Stimulated activated CD4-positive, alpha-beta T cell treated with anti-CD3 and anti-CD28 coated beads, Interleukin-12 subunit alpha, Interleukin-12 subunit beta, amount 100 ng/mL, for 48 hours (primary cell): ENCODE measurements at regions not wholly inside any gene's neighbourhood (a gene's known extent, or its start where the extent isn't known, plus 50 kb on each side); places are given as distances from the start of the nearest gene placed in this dataset.
A peak's percentile ranks its signal among the peaks of the same experiment; 100 is the strongest.
"Not testable (repeated sequence)": the region's sequence is repeated elsewhere in the genome, so short reads cannot be mapped to it uniquely, and the experiment has no call there.

Source experiments
- DNase-seq, 3 donors: peaks; one replicate each; pipeline ENCODE4 v3.0.0-alpha.2; 2020; ENCODE audit warnings: low read depth in 2 of 3, low spot score in 1 of 3

DNA sequence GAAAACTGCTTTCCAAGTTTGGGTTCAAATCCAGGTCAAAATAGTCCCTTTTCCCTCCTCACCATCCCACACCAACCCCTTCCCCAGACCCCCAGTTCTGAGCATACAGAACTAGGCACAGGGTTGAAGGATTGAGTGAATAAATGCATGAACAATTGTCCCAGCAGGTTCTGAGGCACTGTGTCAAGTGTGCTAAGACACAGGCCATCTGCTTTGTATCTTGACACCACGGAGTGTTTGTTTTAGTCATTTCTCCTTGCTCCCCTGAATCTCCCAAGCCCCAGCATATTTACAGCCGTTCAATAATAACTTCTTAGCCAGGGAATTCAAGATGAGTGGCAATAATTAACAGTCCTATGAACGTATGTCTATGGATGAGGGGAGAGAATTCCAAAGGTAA lies 102.8 kb upstream of the JARID2 start:
- no peak for DNase-seq

DNA sequence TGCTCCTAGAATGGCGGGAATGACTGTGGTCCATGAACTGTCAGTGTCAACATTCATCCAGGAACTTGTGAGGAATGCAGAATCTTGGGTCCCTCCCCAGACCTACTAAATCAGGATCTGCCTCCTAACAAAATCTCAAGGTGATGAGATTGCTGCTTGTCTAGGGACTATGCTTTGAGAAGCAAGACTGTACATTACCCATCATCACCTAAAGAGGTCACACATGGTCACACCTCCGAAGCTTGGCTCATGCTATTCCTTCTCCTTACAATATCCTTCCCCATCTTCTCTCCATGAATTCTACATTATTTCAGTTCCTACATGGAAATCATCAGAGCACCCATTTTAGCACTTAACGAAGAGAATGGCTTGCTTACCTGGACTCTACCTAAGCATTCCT lies 102.3 kb upstream of the JARID2 start:
- DNase-seq = no peak

DNA sequence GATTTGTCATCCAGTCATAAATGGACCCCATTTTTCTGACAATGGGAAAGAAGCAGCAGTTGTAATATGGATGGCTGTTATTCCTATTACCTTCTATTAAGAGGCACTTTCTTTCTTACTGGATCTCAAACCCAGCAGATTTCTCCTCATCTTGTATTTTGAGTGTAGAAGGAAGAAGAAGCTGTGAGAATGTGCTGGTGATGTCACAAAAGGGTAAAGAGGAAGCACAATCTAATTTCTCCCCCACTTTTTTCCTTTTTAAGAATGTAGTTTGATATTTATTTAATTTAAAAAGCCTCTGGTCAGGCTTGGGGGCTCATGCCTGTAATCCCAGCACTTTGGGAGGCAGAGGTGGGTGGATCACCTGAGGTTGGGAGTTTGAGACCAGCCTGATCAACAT lies 100.0 kb upstream of the JARID2 start:
- DNase-seq = no peak

DNA sequence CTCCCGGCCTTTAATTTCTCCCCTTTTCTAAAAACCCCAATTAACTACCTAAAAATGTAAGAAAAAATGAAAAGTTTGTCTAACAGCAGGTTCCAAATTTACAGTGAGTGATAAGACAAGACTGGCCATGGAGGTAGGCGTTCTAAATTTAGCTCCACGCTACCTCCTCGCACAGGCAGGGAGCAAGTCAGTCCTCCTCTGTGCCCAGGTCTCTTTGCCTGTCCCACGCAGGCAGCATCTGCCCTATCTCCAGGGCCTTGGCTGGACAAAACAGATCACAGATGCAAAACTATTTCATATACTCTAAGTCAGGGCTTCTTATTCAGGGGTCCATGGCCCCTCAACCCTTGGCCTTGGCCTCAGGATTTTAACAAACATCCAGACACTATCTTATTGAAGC lies 98.0 kb upstream of the JARID2 start:
- no peak for DNase-seq

DNA sequence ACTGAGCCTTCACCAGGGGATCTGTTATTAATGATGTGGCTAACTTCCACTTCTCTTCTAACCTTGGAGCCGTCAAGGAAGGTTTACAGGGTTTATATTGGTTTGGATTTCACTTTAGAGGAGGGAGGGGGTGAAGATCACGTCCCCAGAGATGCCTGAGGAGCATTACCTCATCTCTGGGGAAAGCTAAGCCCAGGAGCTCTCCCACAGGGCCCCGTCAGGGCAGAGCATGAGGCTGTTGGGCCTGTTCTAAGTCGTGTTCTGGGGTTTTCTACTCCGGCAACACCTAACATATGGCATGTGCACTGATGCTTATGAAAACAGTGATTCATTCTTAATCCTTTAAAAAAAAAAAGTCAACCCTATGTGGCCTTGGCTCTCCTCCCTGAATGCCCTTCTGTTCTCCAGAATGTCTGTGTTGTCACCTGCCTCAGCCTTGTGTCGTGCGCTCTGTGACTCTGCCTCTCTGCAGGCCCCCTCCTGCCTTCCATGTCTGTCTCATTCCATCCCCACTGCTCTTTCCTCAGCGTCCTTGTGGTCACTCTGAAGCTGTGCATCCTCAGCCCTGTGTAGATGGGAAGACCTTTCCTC lies 97.4 kb upstream of the JARID2 start:
- DNase-seq = no peak

DNA sequence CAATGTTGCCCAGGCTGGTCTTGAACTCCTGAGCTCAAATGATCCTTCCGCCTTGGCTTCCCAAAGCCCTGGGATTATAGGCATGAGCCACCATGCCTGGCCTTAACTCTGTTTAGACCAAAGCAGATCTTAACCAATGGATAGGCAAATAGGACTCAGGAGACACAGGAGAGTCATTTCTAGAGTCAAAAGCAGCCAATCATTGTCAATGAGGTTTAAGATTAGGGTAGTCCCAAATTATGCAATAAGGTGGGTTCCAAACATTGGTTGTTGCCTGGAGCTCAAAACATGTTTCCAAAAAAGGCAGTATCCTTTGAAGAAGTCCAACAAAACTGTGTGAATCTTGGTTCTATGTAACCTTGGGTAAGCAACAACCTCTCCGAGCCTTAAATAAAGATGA lies 95.7 kb upstream of the JARID2 start:
- no peak for DNase-seq

DNA sequence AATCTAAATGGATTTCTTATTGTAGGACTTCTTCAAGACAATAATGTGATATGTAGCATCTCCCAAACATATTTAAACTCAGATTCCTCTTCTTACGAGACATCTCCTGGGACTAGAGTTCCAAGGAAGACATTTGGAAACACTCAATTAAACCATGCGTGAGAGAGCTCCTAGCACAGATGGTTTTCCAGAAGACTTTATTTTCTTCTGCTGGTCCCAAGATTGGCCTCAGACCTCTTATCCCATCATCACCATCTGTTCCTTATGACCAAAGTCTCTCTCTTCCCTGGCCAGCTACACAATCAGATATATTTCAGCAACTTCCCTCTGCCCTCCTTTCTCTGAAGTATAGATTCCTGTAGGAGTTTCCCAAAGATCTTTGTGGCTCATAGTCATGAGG lies 93.2 kb upstream of the JARID2 start:
- no peak for DNase-seq

DNA sequence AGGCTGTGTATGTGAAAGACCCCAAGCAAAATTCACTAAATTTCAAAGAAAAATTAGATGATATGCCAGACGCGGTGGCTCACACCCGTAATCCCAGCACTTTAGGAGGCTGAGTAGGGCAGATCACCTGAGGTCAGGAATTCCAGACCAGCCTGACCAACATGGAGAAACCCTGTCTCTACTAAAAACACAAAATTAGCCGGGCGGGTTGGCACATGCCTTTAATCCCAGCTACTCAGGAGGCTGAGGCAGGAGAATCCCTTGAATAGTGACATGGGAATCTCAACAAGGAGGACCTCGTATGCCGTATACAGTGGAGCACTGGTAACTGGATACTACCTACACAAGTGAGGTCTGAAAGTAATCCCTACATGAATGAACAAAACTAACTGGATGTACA lies 92.7 kb upstream of the JARID2 start:
- DNase-seq = no peak

DNA sequence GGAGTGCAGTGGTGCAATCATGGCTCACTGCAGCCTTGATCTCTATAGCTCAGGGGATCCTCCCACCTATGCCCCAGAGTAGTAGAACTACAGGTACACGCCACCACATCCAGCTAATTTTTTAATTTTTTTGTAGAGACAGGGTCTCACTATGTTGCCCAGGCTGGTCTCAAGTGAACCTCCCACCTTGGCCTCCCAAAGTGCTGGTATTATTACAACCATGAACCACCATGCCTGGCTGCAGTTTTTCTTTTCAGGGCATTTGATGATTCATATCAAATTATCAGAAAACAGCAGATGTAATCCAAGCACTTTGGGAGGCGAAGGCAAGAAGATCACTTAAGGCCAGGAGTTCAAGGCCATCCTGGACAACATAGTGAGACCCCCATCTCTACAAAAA lies 88.4 kb upstream of the JARID2 start:
- DNase-seq = no peak

DNA sequence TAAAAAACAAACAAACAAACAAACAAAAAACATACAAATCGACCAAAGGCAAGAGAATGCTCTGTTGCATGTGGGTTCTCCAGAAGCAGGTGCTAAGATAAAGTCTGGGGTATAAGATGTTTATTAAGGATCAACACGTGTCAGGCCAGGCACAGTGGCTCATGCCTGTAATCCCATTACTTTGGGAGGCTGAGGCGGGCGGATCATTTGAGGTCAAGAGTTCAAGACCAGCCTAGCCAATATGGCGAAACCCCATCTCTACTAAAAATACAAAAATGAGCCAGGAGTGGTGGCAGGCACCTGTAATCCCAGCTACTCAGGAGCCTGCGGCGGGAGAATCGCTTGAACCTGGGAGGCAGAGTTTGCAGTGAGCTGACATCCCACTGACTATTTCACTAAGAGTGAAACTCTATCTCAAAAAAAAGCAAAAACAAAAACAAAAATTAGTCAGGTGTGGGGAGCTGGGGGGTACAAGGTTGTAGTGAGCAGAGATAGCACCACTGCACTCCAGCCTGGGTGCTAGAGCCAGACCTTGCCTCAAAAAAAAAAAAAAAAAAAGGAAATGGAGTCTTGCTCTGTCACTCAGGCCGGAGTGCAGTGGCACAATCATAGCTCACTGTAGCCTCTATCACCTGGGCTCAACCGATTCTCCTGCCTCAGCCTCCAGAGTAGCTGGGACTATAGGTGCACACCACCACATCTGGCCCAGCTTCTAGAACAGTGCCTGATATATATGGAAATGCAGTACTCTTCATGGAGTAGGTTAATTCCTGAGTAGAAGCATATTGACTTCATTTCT lies 86.8 kb upstream of the JARID2 start:
- no peak for DNase-seq

DNA sequence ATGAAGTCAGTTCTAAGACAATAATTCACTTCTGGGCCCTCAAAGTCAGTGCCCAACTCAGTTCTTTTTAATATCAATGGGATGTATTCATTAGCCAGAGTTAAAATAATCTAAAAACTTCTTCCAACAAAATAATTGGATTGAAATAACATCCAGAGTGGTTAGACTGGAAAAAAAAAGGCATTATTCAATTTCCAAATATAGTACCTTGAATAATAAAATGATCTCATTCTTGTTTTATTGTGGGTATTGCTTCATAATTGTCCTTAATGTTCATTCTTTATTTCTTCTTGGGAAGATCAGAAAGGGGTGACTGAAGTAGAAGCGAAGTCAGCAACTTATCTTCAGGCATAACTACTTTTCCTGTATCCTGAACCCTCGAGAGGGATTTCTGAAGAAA lies 85.1 kb upstream of the JARID2 start:
- DNase-seq = no peak

DNA sequence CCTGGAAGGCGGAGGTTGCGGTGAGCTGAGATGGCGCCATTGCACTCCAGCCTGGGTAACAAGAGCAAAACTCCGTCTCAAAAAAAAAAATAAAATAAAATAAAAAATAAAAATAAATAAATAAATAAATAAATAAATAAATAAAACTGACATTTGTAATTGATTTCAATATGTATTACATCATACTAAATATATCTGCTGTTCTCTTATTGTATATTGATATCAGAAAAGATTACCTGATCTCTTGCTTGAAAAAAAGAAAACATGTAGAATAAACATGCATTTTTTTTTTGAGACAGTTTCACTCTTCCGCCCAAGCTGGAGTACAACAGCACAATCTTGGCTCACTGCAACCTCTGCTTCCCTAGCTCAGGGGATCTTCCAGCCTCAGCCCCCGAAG lies 81.0 kb upstream of the JARID2 start:
- DNase-seq = not testable (repeated sequence)

DNA sequence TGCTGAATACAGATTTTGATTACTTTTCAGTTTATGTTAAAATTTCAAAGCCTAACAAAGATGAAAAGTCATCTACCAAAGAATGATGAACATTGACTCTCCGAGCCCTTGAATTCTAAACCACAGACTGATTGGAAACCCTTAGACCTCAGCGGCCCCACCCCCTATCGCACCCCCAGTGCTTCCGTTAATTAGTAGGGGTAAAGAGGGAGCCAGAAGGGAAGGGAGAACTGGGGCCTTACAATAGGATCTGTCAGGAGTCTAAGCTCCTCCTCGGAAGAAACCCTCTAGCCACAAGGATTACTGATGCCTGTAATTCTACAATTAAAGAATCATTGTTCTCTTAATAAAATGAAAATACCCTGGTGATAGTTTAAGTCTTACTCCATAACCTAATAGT lies 79.7 kb upstream of the JARID2 start:
- no peak for DNase-seq

DNA sequence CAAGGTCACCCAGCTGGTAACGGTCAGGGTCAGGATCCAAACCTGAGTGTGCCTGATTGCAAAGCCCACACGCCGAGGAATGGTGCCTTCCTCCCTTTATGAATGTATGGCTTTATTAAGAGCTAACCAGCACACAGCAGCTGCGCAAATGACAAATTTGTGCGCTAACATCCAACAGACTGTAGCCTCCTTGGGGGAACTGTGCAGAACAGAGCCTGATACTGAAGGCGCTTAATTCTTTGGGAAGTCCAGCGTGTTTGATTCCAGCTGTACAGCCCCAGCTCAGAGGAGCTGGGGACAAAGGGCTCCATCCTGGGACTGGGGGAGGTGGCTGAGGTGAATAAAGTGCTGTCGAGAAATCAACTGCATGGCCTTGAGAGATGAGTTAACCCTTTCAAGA lies 75.7 kb upstream of the JARID2 start:
- DNase-seq = no peak

DNA sequence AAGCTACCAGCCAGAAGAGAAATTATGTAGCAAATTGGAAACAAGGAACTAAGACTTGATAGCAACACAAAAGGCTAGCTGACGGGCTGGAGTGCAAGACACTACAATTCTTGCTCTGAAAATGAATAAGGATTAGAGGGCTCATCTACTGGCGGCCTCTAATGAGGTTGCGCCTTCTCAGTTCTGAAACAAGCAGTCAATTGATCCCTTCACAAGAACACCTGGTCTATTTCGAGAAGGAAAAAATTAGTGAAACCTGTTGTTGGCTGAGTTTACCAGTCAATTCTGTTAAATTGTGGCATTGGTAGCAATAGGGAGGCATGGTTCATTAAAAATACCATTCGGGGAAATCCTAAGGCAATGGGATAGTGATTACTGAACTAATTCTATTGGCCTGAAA lies 74.8 kb upstream of the JARID2 start:
- DNase-seq = no peak

DNA sequence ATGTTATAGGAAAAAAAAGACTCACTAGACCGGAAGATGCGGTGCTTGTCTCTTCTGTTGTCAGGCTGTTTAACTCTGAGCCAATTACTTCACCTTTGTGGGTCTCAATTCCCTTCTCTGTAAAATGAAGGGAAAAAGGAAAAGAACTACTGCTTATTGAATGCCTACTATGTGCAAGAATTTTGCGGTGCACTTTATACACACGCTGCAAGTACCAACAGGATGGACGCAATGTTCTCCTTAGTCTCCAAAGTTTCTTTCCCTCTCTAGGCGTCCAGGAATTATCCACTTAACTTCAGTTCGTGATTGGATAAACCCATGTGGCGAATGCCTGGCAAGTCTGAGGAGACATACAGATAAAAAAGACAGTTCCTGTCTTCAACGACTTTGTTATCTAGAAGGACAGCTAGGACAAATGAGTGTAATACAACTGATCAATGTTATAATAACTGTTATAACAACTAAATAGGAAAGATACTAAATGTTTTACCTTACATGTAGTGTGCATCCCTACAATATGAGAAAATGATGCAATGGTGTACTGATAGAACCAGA lies 69.0 kb upstream of the JARID2 start:
- DNase-seq = no peak

DNA sequence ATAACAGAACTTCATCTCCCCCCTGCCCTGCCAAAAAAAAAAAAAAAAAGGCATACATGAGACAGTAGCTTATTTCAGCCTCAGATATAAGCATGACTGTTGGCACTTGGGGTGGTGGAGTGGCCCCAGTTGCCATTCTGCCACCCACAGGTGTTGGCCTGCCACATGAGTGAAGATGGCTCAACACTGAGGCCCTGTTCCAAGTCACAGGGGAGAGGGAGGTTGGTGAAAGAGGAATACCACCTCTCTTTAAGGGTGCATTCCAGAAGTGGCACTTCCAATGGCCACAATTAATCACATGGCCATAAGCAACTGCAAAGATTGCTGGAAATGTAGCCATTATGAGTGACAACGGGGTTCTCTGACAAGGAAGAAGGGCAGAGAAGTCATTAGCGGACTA lies 61.9 kb upstream of the JARID2 start:
- peak in 2 of 3 donors; percentile 28 to 43 for DNase-seq

DNA sequence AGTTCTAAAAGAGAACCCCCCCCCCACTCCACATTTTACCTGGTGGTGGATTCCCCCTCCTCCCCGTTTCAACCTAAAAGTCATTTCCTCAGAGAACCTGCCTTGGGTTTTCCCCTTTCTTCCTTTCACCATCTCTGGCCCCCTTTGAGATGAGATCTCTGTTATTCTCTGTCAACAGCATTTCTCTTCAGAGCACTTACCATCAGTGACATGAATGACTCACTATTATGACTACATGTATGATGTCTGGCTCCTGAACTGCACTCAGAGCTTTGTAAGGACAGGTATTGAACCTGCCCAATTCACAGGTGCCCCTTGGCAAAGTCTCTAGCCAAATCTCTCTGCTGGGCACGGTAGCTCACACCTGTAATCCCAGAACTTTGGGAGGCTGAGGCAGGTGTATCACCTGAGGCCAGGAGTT lies 61.4 kb upstream of the JARID2 start:
- DNase-seq = peak in 1 of 3 donors; percentile 21

DNA sequence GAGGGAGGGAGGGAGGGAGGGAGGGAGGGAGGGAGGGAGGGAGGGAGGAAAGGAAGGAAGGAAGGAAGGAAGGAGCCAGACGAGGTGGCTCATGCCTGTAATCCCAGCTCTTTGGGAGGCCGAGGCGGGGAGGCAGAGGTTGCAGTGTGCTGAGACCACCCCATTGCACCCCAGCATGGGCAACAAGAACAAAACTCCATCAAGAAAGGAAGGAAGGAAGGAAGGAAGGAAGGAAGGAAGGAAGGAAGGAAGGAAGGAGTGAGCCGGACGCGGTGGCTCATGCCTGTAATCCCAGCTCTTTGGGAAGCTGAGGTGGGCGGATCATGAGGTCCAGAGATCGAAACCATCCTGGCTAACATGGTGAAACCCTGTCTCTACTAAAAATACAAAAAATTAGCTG lies 60.8 kb upstream of the JARID2 start:
- not testable (repeated sequence) for DNase-seq

DNA sequence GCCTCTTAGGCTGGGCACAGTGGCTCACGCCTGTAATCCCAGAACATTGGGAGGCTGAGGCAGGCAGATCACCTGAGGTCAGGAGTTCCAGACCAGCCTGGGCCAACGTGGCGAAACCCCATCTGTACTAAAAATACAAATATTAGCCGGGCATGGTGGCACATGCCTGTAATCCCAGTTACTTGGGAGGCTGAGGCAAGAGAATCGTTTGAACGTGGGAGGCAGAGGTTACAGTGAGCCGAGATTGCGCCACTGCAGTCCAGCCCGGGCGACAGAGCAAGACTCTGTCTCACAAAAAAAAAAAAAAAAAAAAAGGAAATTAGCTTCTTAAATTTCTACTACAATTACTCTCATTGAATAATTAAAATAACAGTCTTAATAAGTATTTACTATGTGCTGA lies 52.4 kb upstream of the JARID2 start:
- DNase-seq = not testable (repeated sequence)

DNA sequence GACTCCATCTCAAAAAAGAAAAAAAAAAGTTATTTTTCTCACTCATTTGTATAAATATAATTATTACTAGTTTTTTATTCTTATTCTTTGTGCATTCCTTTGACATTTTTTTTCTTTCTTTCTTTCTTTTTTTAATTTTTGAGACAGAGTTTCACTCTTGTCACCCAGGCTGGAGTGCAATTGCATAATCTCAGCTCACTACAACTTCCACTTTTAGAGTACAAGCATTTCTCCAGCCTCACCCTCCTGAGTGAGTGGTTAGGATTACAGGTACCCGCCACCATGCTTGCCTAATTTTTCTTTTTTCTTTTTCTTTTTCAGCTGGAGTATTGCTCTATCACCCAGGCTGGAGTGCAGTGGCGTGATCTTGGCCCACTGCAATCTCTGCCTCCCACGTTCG lies 51.4 kb upstream of the JARID2 start:
- no peak for DNase-seq
